ENCODE measurements at regions not wholly inside any gene's neighbourhood (a gene's known extent, or its start where the extent isn't known, plus 50 kb on each side); places are given as distances from the start of the nearest gene placed in this dataset.
"Not testable (repeated sequence)": the region's sequence is repeated elsewhere in the genome, so short reads cannot be mapped to it uniquely, and the experiment has no call there.

DNA sequence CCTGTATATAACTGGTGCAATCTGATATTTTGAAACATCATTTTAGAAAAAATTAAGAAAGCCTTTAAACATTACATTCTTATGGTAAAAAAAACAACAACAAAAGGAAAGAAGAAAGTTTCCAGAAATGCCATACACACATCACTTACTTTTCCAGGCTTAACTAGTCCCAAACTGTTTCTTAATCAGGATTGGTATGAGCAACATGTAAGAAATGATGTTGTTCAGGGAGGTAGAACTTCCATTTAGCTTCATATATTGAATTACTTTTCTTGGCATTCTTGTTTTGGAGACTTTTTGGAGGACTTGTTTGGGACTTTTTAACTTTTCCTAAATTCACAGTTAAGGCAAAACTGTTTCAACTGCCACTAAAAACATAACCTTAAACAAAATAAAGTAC is 791.5 kb downstream of the METTL15 start:
- H3K9ac ChIP-seq (ENCODE audit: insufficient read depth in 1 of 2, low read length in 2 of 2) = no peak overlapping the region
- H3K27me3 ChIP-seq (ENCODE audit: control insufficient read depth in 3 of 3, insufficient read depth in 3 of 3, low read length in 2 of 3) = no peaks in the 10 kb centered on the region
- no peaks in the 10 kb centered on the region for H3K9me3 ChIP-seq (ENCODE audit: control insufficient read depth in 4 of 4, insufficient read depth in 3 of 4, low read length in 3 of 4)
- TF ChIP-seq, protein P1, sequence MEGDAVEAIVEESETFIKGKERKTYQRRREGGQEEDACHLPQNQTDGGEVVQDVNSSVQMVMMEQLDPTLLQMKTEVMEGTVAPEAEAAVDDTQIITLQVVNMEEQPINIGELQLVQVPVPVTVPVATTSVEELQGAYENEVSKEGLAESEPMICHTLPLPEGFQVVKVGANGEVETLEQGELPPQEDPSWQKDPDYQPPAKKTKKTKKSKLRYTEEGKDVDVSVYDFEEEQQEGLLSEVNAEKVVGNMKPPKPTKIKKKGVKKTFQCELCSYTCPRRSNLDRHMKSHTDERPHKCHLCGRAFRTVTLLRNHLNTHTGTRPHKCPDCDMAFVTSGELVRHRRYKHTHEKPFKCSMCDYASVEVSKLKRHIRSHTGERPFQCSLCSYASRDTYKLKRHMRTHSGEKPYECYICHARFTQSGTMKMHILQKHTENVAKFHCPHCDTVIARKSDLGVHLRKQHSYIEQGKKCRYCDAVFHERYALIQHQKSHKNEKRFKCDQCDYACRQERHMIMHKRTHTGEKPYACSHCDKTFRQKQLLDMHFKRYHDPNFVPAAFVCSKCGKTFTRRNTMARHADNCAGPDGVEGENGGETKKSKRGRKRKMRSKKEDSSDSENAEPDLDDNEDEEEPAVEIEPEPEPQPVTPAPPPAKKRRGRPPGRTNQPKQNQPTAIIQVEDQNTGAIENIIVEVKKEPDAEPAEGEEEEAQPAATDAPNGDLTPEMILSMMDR (IDR thresholded peaks at IDR 0.05; ENCODE audit: control extremely low read depth, extremely low read depth) = no peak
- no peaks in the 10 kb centered on the region for H3K4me1 ChIP-seq (ENCODE audit: control insufficient read depth in 5 of 5, insufficient read depth in 5 of 5, low read length in 5 of 5)
- ATAC-seq (ENCODE audit: insufficient read depth, low FRiP score) (no peak), DNase-seq (no peak)
- H3K27ac ChIP-seq (ENCODE audit: low read depth in 1 of 2, low read length in 1 of 2) = no peak overlapping the region
- no peak overlapping the region for H3K4me3 ChIP-seq
- H3K36me3 ChIP-seq (ENCODE audit: control insufficient read depth in 4 of 4, insufficient read depth in 4 of 4, low read length in 4 of 4) = no peaks in the 10 kb centered on the region

DNA sequence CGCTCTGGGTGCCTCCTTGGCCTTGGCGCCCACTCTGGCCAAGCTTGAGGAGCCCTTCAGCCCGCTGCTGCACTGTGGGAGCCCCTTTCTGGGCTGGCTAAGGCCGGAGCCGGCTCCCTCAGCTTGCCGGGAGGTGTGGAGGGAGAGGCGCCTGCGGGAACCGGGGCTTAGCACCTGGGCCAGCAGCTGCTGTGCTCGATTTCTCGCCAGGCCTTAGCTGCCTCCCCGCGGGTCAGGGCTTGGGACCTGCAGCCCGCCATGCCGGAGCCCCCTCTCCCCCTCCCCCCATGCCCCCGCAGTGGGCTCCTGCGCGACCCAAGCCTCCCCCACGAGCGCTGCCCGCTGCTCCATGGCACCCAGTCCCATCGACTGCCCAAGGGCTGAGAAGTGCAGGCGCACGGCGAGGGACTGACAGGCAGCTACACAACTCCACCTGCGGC is 782.4 kb downstream of the METTL15 start:
- not testable (repeated sequence) for H3K9ac ChIP-seq (ENCODE audit: insufficient read depth in 1 of 2, low read length in 2 of 2); H3K9me3 ChIP-seq (ENCODE audit: control insufficient read depth in 4 of 4, insufficient read depth in 3 of 4, low read length in 3 of 4); H3K4me3 ChIP-seq; ATAC-seq (ENCODE audit: insufficient read depth, low FRiP score); H3K27me3 ChIP-seq (ENCODE audit: control insufficient read depth in 3 of 3, insufficient read depth in 3 of 3, low read length in 2 of 3); DNase-seq; H3K36me3 ChIP-seq (ENCODE audit: control insufficient read depth in 4 of 4, insufficient read depth in 4 of 4, low read length in 4 of 4); H3K27ac ChIP-seq (ENCODE audit: low read depth in 1 of 2, low read length in 1 of 2); H3K4me1 ChIP-seq (ENCODE audit: control insufficient read depth in 5 of 5, insufficient read depth in 5 of 5, low read length in 5 of 5)
- WGBS, 2 donors = 92 to 93% methylated on average over 20 to 26 of the region's 26 CpGs

DNA sequence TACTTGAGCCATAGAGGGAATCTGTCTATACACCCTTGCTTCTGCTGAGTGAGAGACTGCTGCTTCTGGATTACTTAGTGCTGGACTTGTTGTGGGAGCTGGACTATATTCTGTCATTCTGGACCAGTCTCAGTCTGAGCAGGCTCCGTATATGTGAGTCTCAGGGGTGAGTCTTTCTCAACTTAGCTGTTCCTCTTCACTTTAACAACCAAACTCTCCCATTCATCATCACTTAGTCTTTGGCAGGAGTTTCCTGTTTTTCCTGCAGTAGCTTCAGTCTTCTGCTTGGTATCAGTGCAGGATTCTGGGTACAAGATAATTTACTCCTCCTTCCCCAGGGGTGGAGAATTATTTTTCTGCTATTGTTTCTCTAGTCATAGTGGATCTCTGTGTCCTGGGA is 779.5 kb downstream of the METTL15 start:
- H3K9me3 ChIP-seq (ENCODE audit: control insufficient read depth in 4 of 4, insufficient read depth in 3 of 4, low read length in 3 of 4) = no peaks in the 10 kb centered on the region
- no peak overlapping the region for H3K9ac ChIP-seq (ENCODE audit: insufficient read depth in 1 of 2, low read length in 2 of 2)
- no peaks in the 10 kb centered on the region for H3K36me3 ChIP-seq (ENCODE audit: control insufficient read depth in 4 of 4, insufficient read depth in 4 of 4, low read length in 4 of 4)
- ATAC-seq (ENCODE audit: insufficient read depth, low FRiP score) (no peak), DNase-seq (no peak)
- no peak overlapping the region for H3K27ac ChIP-seq (ENCODE audit: low read depth in 1 of 2, low read length in 1 of 2)
- TF ChIP-seq, protein P1 (IDR thresholded peaks at IDR 0.05; ENCODE audit: control extremely low read depth, extremely low read depth) = no peak
- no peaks in the 10 kb centered on the region for H3K4me1 ChIP-seq (ENCODE audit: control insufficient read depth in 5 of 5, insufficient read depth in 5 of 5, low read length in 5 of 5)
- 18 to 34% methylated on average over 1 of the region's 1 CpG for WGBS, 2 donors
- no peaks in the 10 kb centered on the region for H3K27me3 ChIP-seq (ENCODE audit: control insufficient read depth in 3 of 3, insufficient read depth in 3 of 3, low read length in 2 of 3)
- no peak overlapping the region for H3K4me3 ChIP-seq

DNA sequence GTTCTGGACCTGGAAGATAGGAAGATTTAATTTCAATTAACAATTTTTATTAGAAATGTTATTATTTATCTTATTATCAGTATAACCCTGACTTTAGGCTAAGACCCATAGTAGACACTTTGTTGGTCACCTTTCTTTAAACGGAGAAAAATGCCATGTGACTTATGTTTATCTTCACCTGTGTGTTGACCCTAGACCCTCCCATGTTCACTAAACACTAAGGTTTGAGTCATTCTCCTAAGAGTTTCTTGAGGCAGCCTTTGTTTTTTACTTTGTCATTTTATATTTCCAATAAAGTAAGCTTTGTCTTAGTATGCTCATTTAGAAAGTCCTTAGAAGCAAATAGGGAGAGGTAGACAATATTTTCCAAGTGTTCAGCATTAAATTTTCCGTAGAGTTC is 771.7 kb downstream of the METTL15 start:
- DNase-seq = no peak
- 80 to 82% methylated on average over 2 of the region's 2 CpGs for WGBS, 2 donors
- H3K27me3 ChIP-seq (ENCODE audit: control insufficient read depth in 3 of 3, insufficient read depth in 3 of 3, low read length in 2 of 3) = no peaks in the 10 kb centered on the region
- no peak overlapping the region for H3K9ac ChIP-seq (ENCODE audit: insufficient read depth in 1 of 2, low read length in 2 of 2)
- TF ChIP-seq, protein P1 (IDR thresholded peaks at IDR 0.05; ENCODE audit: control extremely low read depth, extremely low read depth) = no peak
- H3K9me3 ChIP-seq (ENCODE audit: control insufficient read depth in 4 of 4, insufficient read depth in 3 of 4, low read length in 3 of 4) = no peaks in the 10 kb centered on the region
- H3K36me3 ChIP-seq (ENCODE audit: control insufficient read depth in 4 of 4, insufficient read depth in 4 of 4, low read length in 4 of 4) = no peaks in the 10 kb centered on the region
- no peak for ATAC-seq (ENCODE audit: insufficient read depth, low FRiP score)
- no peak overlapping the region for H3K4me3 ChIP-seq
- H3K27ac ChIP-seq (ENCODE audit: low read depth in 1 of 2, low read length in 1 of 2) = no peak overlapping the region
- no peaks in the 10 kb centered on the region for H3K4me1 ChIP-seq (ENCODE audit: control insufficient read depth in 5 of 5, insufficient read depth in 5 of 5, low read length in 5 of 5)

Measured in lung (tissue), 11 donors.